Lung (tissue), 11 donors: ENCODE measurements at regions not wholly inside any gene's neighbourhood (a gene's known extent, or its start where the extent isn't known, plus 50 kb on each side); places are given as distances from the start of the nearest gene placed in this dataset.

Experiments
- ATAC-seq: fragments of 200-7000 bp; cut with Tn5 transposase; one replicate; pipeline ENCODE4 v1.9.1; 2020; ENCODE audit warnings: moderate number of reproducible peaks; ENCODE audit not compliant: insufficient read depth, low FRiP score
- DNase-seq, 3 donors: peaks; one replicate each; pipeline ENCODE4 v3.0.0-alpha.2; 2013 to 2017
- H3K27ac ChIP-seq, 2 donors: one replicate each; pipeline ENCODE4 v1.5.1; 2013; ENCODE audit warnings: mild to moderate bottlenecking in 2 of 2, moderate library complexity in 2 of 2, control low read depth in 1 of 2, inconsistent platforms in 1 of 2, low read depth in 1 of 2, low read length in 1 of 2
- H3K27me3 ChIP-seq, 3 donors: one replicate each; pipeline ENCODE4 v1.5.1; 2013; ENCODE audit warnings: low read length in 2 of 3; ENCODE audit not compliant: control insufficient read depth in 3 of 3, insufficient read depth in 3 of 3
- H3K36me3 ChIP-seq, 4 donors: one replicate each; pipeline ENCODE4 v1.5.1; 2013; ENCODE audit warnings: low read length in 4 of 4, mild to moderate bottlenecking in 1 of 4, moderate library complexity in 1 of 4; ENCODE audit not compliant: control insufficient read depth in 4 of 4, insufficient read depth in 4 of 4
- H3K4me1 ChIP-seq, 5 donors: one replicate each; pipeline ENCODE4 v1.5.1; 2013; ENCODE audit warnings: low read length in 5 of 5, mild to moderate bottlenecking in 2 of 5, moderate library complexity in 1 of 5; ENCODE audit not compliant: control insufficient read depth in 5 of 5, insufficient read depth in 5 of 5
- H3K4me3 ChIP-seq: one replicate; pipeline ENCODE4 v1.5.1; 2013; ENCODE audit warnings: mild to moderate bottlenecking, control low read depth, moderate library complexity
- H3K9ac ChIP-seq, 2 donors: one replicate each; pipeline ENCODE4 v1.5.1; 2013; ENCODE audit warnings: low read length in 2 of 2, control low read depth in 1 of 2; ENCODE audit not compliant: insufficient read depth in 1 of 2
- H3K9me3 ChIP-seq, 4 donors: one replicate each; pipeline ENCODE4 v1.5.1; 2013; ENCODE audit warnings: low read length in 3 of 4, mild to moderate bottlenecking in 1 of 4, moderate library complexity in 1 of 4; ENCODE audit not compliant: control insufficient read depth in 4 of 4, insufficient read depth in 3 of 4
- WGBS, 2 donors: extraction: QIAGEN DNeasy Blood & Tissue Kit; methylation state at CpG; one replicate each; pipeline ENCODE4 v1.1.7; 2013; 5-methylcytosine and 5-hydroxymethylcytosine counted together
- TF ChIP-seq, protein P1 (sequence below): IDR thresholded peaks from 2 replicates; pipeline ENCODE4 v1.5.1; 2012; ENCODE audit warnings: mild to moderate bottlenecking; ENCODE audit errors: control extremely low read depth, extremely low read depth
- donor health status: control.
- donor health status: control.
- donor health status: Bipolar disorder and iron deficiency.
- donor health status: healthy.
- donor health status: DM: yes; HTN: yes; CAD: no.

DNA sequence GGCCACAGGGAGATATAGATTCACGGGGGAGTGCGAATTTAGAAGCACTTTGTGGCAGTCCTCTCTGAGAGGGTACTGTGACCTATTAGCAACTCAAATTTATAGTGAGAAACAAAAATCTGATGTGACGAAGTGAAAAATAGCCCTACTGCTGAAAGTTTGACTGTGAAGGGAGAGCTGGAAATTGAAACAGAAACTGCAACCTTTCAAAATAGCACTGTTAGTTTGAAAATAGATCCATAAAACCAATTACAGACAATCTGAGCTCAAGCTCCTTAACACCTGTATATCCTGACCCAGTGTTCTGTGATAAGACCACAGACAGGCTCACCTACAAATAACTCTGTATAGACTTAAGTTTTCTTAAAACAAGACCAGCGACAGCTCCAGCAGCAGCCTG, 420.1 kb downstream of the IRX1 start:
- Histone ChIP-seq H3K27ac (no peak overlapping the region), H3K9ac (no peak overlapping the region), H3K4me1 (peaks cover 0 to 6% (median 0%) of the 10 kb centered on the region in 5 donors), H3K36me3 (no peaks in the 10 kb centered on the region), H3K4me3 (no peak overlapping the region), H3K27me3 (peaks cover 0 to 6% (median 0%) of the 10 kb centered on the region in 3 donors), H3K9me3 (peaks cover 0 to 3% (median 0%) of the 10 kb centered on the region in 4 donors)
- ATAC-seq (no peak), DNase-seq (no peak)
- WGBS, 2 donors = 77 to 91% methylated on average over 4 of the region's 4 CpGs
- TF ChIP-seq, protein P1, sequence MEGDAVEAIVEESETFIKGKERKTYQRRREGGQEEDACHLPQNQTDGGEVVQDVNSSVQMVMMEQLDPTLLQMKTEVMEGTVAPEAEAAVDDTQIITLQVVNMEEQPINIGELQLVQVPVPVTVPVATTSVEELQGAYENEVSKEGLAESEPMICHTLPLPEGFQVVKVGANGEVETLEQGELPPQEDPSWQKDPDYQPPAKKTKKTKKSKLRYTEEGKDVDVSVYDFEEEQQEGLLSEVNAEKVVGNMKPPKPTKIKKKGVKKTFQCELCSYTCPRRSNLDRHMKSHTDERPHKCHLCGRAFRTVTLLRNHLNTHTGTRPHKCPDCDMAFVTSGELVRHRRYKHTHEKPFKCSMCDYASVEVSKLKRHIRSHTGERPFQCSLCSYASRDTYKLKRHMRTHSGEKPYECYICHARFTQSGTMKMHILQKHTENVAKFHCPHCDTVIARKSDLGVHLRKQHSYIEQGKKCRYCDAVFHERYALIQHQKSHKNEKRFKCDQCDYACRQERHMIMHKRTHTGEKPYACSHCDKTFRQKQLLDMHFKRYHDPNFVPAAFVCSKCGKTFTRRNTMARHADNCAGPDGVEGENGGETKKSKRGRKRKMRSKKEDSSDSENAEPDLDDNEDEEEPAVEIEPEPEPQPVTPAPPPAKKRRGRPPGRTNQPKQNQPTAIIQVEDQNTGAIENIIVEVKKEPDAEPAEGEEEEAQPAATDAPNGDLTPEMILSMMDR = no peak

DNA sequence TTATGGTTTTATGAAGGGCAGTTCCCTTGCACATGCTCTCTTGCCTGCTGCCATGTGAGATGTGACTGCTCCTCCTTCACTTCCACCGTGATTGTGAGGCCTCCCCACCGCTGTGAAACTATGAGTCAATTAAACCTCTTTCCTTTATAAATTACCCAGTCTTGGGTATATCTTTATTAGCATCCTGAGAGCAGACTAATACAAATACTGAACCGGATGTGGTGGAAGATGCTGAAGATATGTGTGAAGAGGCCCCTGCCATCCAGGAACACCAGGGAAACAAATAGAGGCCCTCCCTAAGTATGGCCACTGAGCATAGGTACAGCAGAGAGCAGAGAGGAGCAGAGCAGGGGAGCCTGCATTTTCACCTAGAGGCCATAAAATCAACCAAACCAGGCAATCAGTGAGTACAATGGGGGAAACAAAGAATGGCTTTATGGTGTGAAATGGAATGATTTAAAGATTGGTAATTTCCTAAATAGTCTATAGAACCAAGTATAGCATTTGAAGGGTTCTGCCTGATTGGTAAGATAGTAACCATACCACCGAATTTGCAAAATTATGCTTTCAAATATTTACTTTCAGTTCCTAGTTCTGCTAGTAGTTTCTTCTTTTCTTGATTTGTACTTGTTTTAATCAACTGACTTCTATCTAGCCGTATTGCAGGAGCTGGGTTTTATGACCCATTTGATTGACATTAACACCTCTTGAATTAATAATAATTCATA, 421.6 kb downstream of the IRX1 start:
- ATAC-seq (no peak), DNase-seq (no peak)
- 78 to 81% methylated on average over 5 of the region's 5 CpGs for WGBS, 2 donors
- TF ChIP-seq, protein P1 = no peak
- Histone ChIP-seq H3K4me3 (no peak overlapping the region), H3K27ac (no peak overlapping the region), H3K4me1 (peaks cover 0 to 6% (median 0%) of the 10 kb centered on the region in 5 donors), H3K36me3 (no peaks in the 10 kb centered on the region), H3K27me3 (peaks cover 0 to 5% (median 0%) of the 10 kb centered on the region in 3 donors), H3K9me3 (peaks cover 0 to 3% (median 0%) of the 10 kb centered on the region in 4 donors), H3K9ac (no peak overlapping the region)

DNA sequence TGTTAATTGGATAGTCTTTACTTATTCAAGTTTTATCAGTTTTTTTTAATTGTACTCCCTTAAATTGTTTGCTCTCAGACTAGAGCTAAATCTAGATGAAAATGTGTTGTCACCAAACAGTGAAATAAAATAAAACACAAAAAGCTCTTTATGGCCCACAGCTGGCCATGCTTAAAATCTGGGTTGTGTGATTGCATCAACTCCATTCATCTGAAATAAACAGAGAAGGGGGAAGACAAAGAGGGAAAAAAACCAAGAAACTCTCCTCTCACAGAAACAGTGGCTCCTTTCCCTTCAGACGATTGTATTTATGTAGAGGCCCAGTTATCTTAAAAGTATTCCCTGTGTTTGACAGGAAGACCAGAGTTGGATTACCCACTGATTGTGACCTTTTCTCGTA, 422.4 kb downstream of the IRX1 start:
- no peak for ATAC-seq
- Histone ChIP-seq H3K9ac (no peak overlapping the region), H3K4me1 (peaks cover 0 to 6% (median 0%) of the 10 kb centered on the region in 5 donors), H3K9me3 (peaks cover 0 to 3% (median 0%) of the 10 kb centered on the region in 4 donors), H3K27ac (no peak overlapping the region), H3K36me3 (no peaks in the 10 kb centered on the region), H3K27me3 (no peaks in the 10 kb centered on the region), H3K4me3 (no peak overlapping the region)
- WGBS, 2 donors = 36 to 43% methylated on average over 2 of the region's 2 CpGs
- TF ChIP-seq, protein P1 = no peak
- DNase-seq = peak in 1 of 3 donors; percentile 2
